NT2/D1 (cell line): ENCODE measurements at regions not wholly inside any gene's neighbourhood (a gene's known extent, or its start where the extent isn't known, plus 50 kb on each side); places are given as distances from the start of the nearest gene placed in this dataset.

Experiments
- SUZ12 ChIP-seq: IDR thresholded peaks from 2 replicates; pipeline ENCODE4 v1.6.1; 2011; ENCODE audit not compliant: insufficient read length, insufficient read depth; ENCODE audit errors: extremely low read depth
- YY1 ChIP-seq: IDR thresholded peaks from 2 replicates; pipeline ENCODE4 v1.6.1; 2011; ENCODE audit not compliant: insufficient read length, insufficient read depth
- ZNF274 ChIP-seq: IDR thresholded peaks from 2 replicates; pipeline ENCODE4 v1.6.1; 2011; ENCODE audit warnings: mild to moderate bottlenecking, low read depth, low read length

DNA sequence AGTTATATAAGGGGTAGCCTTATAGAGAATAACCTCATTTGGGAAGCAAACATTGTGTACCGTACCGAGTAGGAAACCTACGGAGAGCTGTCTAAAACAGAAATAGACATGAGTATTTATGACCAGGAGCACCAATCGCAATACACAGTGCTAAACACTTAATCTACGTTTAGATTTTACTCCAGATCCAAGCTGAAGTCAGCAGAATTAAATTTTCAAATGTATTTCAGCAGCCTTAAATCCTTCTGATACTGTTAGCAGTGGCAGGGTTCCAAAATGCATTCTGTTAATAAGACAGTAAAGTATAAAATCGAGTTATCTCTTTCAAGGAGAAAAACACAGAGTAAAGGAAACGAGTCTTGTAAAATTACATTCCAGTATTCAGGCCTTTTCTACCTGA is 118.1 kb upstream of the ZNF521 start:
- TF ChIP-seq ZNF274 (no peak), SUZ12 (no peak), YY1 (no peak)
